ENCODE measurements at regions not wholly inside any gene's neighbourhood (a gene's known extent, or its start where the extent isn't known, plus 50 kb on each side); places are given as distances from the start of the nearest gene placed in this dataset.

- Histone ChIP-seq H3K27ac (ENCODE audit: poor library complexity, severe bottlenecking) (no peak overlapping the region), H3K9me3 (ENCODE audit: severe bottlenecking) (no peaks in the 10 kb centered on the region), H3K36me3 (ENCODE audit: low read depth) (no peaks in the 10 kb centered on the region), H3K4me3 (ENCODE audit: severe bottlenecking) (no peak overlapping the region), H3K4me1 (ENCODE audit: insufficient read depth, poor library complexity, severe bottlenecking) (no peaks in the 10 kb centered on the region), H3K27me3 (ENCODE audit: insufficient read depth, poor library complexity, severe bottlenecking) (no peaks in the 10 kb centered on the region)
- no peak for TF ChIP-seq CTCF (IDR thresholded peaks at IDR 0.05; ENCODE audit: poor library complexity, severe bottlenecking)
- no peak for ATAC-seq (ENCODE audit: low read depth)
- DNase-seq (ENCODE audit: low spot score): no peak
Measured at GRCh38 chr6:78188891-78189290, 536.1 kb downstream of the MEI4 start.

- ATAC-seq (ENCODE audit: low read depth) (no peak), DNase-seq (ENCODE audit: low spot score) (no peak)
- no peaks in the 10 kb centered on the region for H3K9me3 ChIP-seq (ENCODE audit: severe bottlenecking)
- no peak overlapping the region for H3K27ac ChIP-seq (ENCODE audit: poor library complexity, severe bottlenecking)
- no peak for TF ChIP-seq CTCF (IDR thresholded peaks at IDR 0.05; ENCODE audit: poor library complexity, severe bottlenecking)
- no peaks in the 10 kb centered on the region for H3K36me3 ChIP-seq (ENCODE audit: low read depth)
- H3K4me1 ChIP-seq (ENCODE audit: insufficient read depth, poor library complexity, severe bottlenecking): no peaks in the 10 kb centered on the region
- no peaks in the 10 kb centered on the region for H3K27me3 ChIP-seq (ENCODE audit: insufficient read depth, poor library complexity, severe bottlenecking)
- H3K4me3 ChIP-seq (ENCODE audit: severe bottlenecking): no peak overlapping the region
Measured at GRCh38 chr6:78192057-78192456, 539.2 kb downstream of the MEI4 start.

GRCh38 chr6:78199044-78199443 lies 546.2 kb downstream of the MEI4 start:
- no peak for TF ChIP-seq CTCF (IDR thresholded peaks at IDR 0.05; ENCODE audit: poor library complexity, severe bottlenecking)
- DNase-seq (ENCODE audit: low spot score): no peak
- Histone ChIP-seq H3K4me1 (ENCODE audit: insufficient read depth, poor library complexity, severe bottlenecking) (no peaks in the 10 kb centered on the region), H3K36me3 (ENCODE audit: low read depth) (no peaks in the 10 kb centered on the region), H3K27ac (ENCODE audit: poor library complexity, severe bottlenecking) (no peak overlapping the region), H3K27me3 (ENCODE audit: insufficient read depth, poor library complexity, severe bottlenecking) (no peaks in the 10 kb centered on the region), H3K4me3 (ENCODE audit: severe bottlenecking) (no peak overlapping the region), H3K9me3 (ENCODE audit: severe bottlenecking) (no peaks in the 10 kb centered on the region)
- ATAC-seq (ENCODE audit: low read depth): no peak

- Histone ChIP-seq H3K27me3 (ENCODE audit: insufficient read depth, poor library complexity, severe bottlenecking) (no peaks in the 10 kb centered on the region), H3K36me3 (ENCODE audit: low read depth) (no peaks in the 10 kb centered on the region), H3K4me3 (ENCODE audit: severe bottlenecking) (no peak overlapping the region), H3K9me3 (ENCODE audit: severe bottlenecking) (no peaks in the 10 kb centered on the region), H3K27ac (ENCODE audit: poor library complexity, severe bottlenecking) (no peak overlapping the region), H3K4me1 (ENCODE audit: insufficient read depth, poor library complexity, severe bottlenecking) (no peaks in the 10 kb centered on the region)
- ATAC-seq (ENCODE audit: low read depth): no peak
- TF ChIP-seq CTCF (IDR thresholded peaks at IDR 0.05; ENCODE audit: poor library complexity, severe bottlenecking): no peak
- DNase-seq (ENCODE audit: low spot score): no peak
Measured at GRCh38 chr6:78222226-78222625, 569.4 kb downstream of the MEI4 start.

GRCh38 chr6:78231002-78231401 lies 578.2 kb downstream of the MEI4 start:
- Histone ChIP-seq H3K4me3 (ENCODE audit: severe bottlenecking) (no peak overlapping the region), H3K4me1 (ENCODE audit: insufficient read depth, poor library complexity, severe bottlenecking) (no peaks in the 10 kb centered on the region), H3K27me3 (ENCODE audit: insufficient read depth, poor library complexity, severe bottlenecking) (no peaks in the 10 kb centered on the region), H3K27ac (ENCODE audit: poor library complexity, severe bottlenecking) (no peak overlapping the region), H3K36me3 (ENCODE audit: low read depth) (no peaks in the 10 kb centered on the region), H3K9me3 (ENCODE audit: severe bottlenecking) (no peaks in the 10 kb centered on the region)
- ATAC-seq (ENCODE audit: low read depth) (no peak), DNase-seq (ENCODE audit: low spot score) (no peak)
- TF ChIP-seq CTCF (IDR thresholded peaks at IDR 0.05; ENCODE audit: poor library complexity, severe bottlenecking): no peak

All from RWPE2 (cell line).